Panc1 (cell line): ENCODE measurements at regions not wholly inside any gene's neighbourhood (a gene's known extent, or its start where the extent isn't known, plus 50 kb on each side); places are given as distances from the start of the nearest gene placed in this dataset.

Experiments used
- ATAC-seq: fragments of 200-7000 bp; cut with Tn5 transposase; 2 replicates; pipeline ENCODE4 v1.9.1; 2020; ENCODE audit warnings: mild to moderate bottlenecking, moderate library complexity
- BruUV-seq: library from RNA; stranded (reverse); fragments of 400-500 nt; replicated peaks from 2 replicates; lab custom pipeline; 2021; lab: Mats Ljungman, UMichigan
- CTCF ChIA-PET: fragments of 300-600 bp; sonication (Branson Sonifier 250); formaldehyde crosslinking; loops from one replicate; lab custom pipeline; 2022; ENCODE audit warnings: antibody characterized with exemption; lab: Charles Lee
- POLR2A ChIA-PET: fragments of 300-600 bp; sonication (Branson Sonifier 250); formaldehyde crosslinking; loops from one replicate; lab custom pipeline; 2022; ENCODE audit warnings: antibody characterized with exemption; lab: Charles Lee
- DNase-seq: peaks from one replicate; pipeline ENCODE4 v3.0.0-alpha.2; 2010; ENCODE audit warnings: low read depth, low spot score
- H3K27ac ChIP-seq: 2 replicates; pipeline ENCODE4 v1.5.1; 2011; ENCODE audit warnings: mild to moderate bottlenecking, low read length, inconsistent platforms
- H3K27me3 ChIP-seq: fragments of 200-500 bp; sonication (Bioruptor generic); 2 replicates; pipeline ENCODE4 v1.6.0; 2014; ENCODE audit warnings: low read length, inconsistent platforms; ENCODE audit not compliant: control insufficient read depth, insufficient read depth
- H3K36me3 ChIP-seq: fragments of 200-500 bp; sonication (Bioruptor generic); 2 replicates; pipeline ENCODE4 v1.5.1; 2014; ENCODE audit warnings: inconsistent platforms, mild to moderate bottlenecking, low read length, moderate library complexity; ENCODE audit not compliant: control insufficient read depth, insufficient read depth
- H3K4me1 ChIP-seq: 2 replicates; pipeline ENCODE4 v1.5.1; 2011; ENCODE audit warnings: inconsistent platforms, mild to moderate bottlenecking, low read length, moderate library complexity; ENCODE audit not compliant: control insufficient read depth, insufficient read depth
- H3K4me3 ChIP-seq, 2 experiments: 2 replicates each; pipeline ENCODE4 v1.5.1; 2011 to 2012; ENCODE audit warnings: low read depth in 2 of 2, low read length in 2 of 2, mild to moderate bottlenecking in 2 of 2, inconsistent platforms in 1 of 2, moderate library complexity in 1 of 2
- H3K9me3 ChIP-seq: fragments of 200-500 bp; sonication (Bioruptor generic); 2 replicates; pipeline ENCODE4 v1.5.1; 2014; ENCODE audit warnings: low read depth, mild to moderate bottlenecking, inconsistent platforms, low read length, moderate library complexity; ENCODE audit not compliant: control insufficient read depth, insufficient read depth
- POLR2AphosphoS5 ChIP-seq: IDR thresholded peaks from 2 replicates; pipeline ENCODE4 v1.6.1; 2012; ENCODE audit warnings: mild to moderate bottlenecking, low read depth, low read length, moderate library complexity
- SIN3A ChIP-seq: IDR thresholded peaks from 2 replicates; pipeline ENCODE4 v1.6.1; 2012; ENCODE audit warnings: low read depth, mild to moderate bottlenecking, low read length, moderate library complexity, borderline replicate concordance; ENCODE audit not compliant: insufficient read depth
- TCF7L2 ChIP-seq: IDR thresholded peaks from 2 replicates; pipeline ENCODE4 v1.6.1; 2011; ENCODE audit warnings: mild to moderate bottlenecking, low read depth, low read length, inconsistent platforms
- in situ Hi-C: cut with HindIII; loops from 2 replicates; pipeline ENCODE4 v1.10.0; 2016; ENCODE audit warnings: low sequenced_read_pairs, low pct_unique_long_range_greater_than_20kb
- intact Hi-C: fragments of 100-400 bp; cut with micrococcal nuclease; formaldehyde crosslinking; loops from one replicate; pipeline ENCODE4 v1.10.0; 2022; ENCODE audit not compliant: unreplicated experiment
- TF ChIP-seq, protein P1 (sequence below): fragments of 450-650 bp; IDR thresholded peaks from 2 replicates; pipeline ENCODE4 v1.5.1; 2017; ENCODE audit warnings: mild to moderate bottlenecking
- TF ChIP-seq, protein P2 (sequence below), 2 experiments: IDR thresholded peaks; 2 replicates each; pipeline ENCODE4 v1.6.1; 2011 to 2012; ENCODE audit warnings: low read depth in 2 of 2, control low read depth in 1 of 2, low read length in 1 of 2, mild to moderate bottlenecking in 1 of 2, moderate library complexity in 1 of 2; ENCODE audit not compliant: insufficient read depth in 1 of 2

DNA sequence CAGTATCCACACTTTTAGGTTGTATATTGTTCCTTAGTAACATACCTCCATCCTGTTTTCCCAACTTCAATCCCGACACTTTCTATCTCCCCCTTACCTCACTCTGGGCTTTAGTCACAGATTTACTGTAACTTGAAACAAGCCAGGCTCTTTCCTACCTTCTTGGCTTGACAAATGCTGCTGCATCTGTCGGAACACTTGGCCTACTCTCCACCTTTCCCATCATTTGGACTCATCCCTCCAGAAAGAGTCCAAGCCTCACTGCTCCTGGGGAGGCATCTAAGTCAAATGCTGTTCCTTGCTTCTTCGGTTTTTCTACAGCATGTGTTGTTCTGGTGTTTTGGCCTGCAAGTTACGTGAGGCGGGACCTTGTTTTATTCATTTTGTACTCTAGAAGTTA, 142.4 kb downstream of the DACT1 start:
- TF ChIP-seq, protein P1, sequence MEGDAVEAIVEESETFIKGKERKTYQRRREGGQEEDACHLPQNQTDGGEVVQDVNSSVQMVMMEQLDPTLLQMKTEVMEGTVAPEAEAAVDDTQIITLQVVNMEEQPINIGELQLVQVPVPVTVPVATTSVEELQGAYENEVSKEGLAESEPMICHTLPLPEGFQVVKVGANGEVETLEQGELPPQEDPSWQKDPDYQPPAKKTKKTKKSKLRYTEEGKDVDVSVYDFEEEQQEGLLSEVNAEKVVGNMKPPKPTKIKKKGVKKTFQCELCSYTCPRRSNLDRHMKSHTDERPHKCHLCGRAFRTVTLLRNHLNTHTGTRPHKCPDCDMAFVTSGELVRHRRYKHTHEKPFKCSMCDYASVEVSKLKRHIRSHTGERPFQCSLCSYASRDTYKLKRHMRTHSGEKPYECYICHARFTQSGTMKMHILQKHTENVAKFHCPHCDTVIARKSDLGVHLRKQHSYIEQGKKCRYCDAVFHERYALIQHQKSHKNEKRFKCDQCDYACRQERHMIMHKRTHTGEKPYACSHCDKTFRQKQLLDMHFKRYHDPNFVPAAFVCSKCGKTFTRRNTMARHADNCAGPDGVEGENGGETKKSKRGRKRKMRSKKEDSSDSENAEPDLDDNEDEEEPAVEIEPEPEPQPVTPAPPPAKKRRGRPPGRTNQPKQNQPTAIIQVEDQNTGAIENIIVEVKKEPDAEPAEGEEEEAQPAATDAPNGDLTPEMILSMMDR: no peak
- CTCF ChIA-PET: no interaction called here
- H3K27ac ChIP-seq: no peak overlapping the region
- POLR2A ChIA-PET: no interaction called here
- DNase-seq (no peak), ATAC-seq (no peak)
- intact Hi-C loops: no loop called here
- H3K4me3 ChIP-seq: no peak overlapping the region
- in situ Hi-C loops: no loop called here
- H3K9me3 ChIP-seq: no peaks in the 10 kb centered on the region
- no peaks in the 10 kb centered on the region for H3K36me3 ChIP-seq
- no TSS peak for BruUV-seq
- no peaks in the 10 kb centered on the region; the same call in 1 of the 2 replicates for H3K27me3 ChIP-seq
- no peaks in the 10 kb centered on the region for H3K4me1 ChIP-seq

DNA sequence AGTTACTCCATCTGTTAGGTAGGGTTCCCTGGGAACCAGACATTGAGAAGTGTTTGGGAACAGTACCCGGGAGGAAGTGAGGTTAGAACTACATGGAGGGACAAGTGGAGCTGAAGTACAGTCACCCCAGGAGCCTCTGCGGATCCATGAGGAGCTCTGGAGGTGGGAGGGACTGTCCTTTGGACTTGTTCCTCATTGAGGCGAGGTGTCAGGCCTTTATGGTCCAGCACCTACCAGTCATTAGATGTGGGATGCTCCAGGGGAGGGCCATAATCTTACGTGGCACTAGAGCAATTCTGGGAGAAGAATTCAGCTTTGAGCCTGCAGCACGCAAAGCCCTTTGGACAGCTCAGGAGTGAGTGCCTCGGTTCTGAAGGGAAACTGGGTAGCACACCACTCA, 142.8 kb downstream of the DACT1 start:
- no peaks in the 10 kb centered on the region for H3K4me1 ChIP-seq
- no peak for DNase-seq
- in situ Hi-C loops (no loop called here), intact Hi-C loops (no loop called here)
- no peak overlapping the region for H3K4me3 ChIP-seq
- H3K36me3 ChIP-seq: no peaks in the 10 kb centered on the region
- TF ChIP-seq POLR2AphosphoS5: no peak
- TF ChIP-seq SIN3A: no peak
- TF ChIP-seq, protein P1: no peak
- TF ChIP-seq, protein P2, sequence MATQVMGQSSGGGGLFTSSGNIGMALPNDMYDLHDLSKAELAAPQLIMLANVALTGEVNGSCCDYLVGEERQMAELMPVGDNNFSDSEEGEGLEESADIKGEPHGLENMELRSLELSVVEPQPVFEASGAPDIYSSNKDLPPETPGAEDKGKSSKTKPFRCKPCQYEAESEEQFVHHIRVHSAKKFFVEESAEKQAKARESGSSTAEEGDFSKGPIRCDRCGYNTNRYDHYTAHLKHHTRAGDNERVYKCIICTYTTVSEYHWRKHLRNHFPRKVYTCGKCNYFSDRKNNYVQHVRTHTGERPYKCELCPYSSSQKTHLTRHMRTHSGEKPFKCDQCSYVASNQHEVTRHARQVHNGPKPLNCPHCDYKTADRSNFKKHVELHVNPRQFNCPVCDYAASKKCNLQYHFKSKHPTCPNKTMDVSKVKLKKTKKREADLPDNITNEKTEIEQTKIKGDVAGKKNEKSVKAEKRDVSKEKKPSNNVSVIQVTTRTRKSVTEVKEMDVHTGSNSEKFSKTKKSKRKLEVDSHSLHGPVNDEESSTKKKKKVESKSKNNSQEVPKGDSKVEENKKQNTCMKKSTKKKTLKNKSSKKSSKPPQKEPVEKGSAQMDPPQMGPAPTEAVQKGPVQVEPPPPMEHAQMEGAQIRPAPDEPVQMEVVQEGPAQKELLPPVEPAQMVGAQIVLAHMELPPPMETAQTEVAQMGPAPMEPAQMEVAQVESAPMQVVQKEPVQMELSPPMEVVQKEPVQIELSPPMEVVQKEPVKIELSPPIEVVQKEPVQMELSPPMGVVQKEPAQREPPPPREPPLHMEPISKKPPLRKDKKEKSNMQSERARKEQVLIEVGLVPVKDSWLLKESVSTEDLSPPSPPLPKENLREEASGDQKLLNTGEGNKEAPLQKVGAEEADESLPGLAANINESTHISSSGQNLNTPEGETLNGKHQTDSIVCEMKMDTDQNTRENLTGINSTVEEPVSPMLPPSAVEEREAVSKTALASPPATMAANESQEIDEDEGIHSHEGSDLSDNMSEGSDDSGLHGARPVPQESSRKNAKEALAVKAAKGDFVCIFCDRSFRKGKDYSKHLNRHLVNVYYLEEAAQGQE (IDR thresholded peaks at IDR 0.05; ENCODE audit: insufficient read depth in 1 of 2, low read depth in 2 of 2, low read length in 1 of 2): no peak
- TF ChIP-seq TCF7L2: no peak
- H3K27ac ChIP-seq: no peak overlapping the region
- H3K27me3 ChIP-seq: no peaks in the 10 kb centered on the region; the same call in 1 of the 2 replicates
- no peaks in the 10 kb centered on the region for H3K9me3 ChIP-seq
- ChIA-PET POLR2A (no interaction called here), CTCF (no interaction called here)
- BruUV-seq: no TSS peak
- ATAC-seq: no peak

DNA sequence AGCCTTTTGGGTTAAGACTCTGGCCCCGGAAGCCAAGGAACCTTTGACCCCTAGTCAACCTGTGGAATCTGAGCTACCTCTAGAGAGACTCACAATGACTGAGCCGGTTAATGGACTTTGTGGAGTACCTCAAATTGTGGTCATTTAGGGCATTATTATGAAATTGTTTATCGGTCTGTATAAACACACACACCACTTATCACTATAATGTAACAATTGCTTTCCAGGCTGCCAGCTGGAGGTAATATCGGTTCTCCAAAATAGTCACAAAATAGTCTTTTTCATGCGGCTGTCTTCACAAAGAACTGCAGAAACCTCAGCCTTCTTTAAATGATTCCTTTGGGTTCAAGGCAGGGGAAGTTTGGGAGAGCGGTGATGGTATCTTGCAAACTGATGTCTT, 144.2 kb downstream of the DACT1 start:
- ChIA-PET POLR2A (no interaction called here), CTCF (no interaction called here)
- DNase-seq: no peak
- no TSS peak for BruUV-seq
- in situ Hi-C loops: no loop called here
- TF ChIP-seq, protein P1: no peak
- TF ChIP-seq POLR2AphosphoS5: no peak
- TF ChIP-seq TCF7L2: no peak
- no peak for TF ChIP-seq SIN3A
- TF ChIP-seq, protein P2 (IDR thresholded peaks at IDR 0.05; ENCODE audit: insufficient read depth in 1 of 2, low read depth in 2 of 2, low read length in 1 of 2): no peak
- Histone ChIP-seq H3K27ac (no peak overlapping the region), H3K4me1 (no peaks in the 10 kb centered on the region), H3K27me3 (no peaks in the 10 kb centered on the region; the same call in 1 of the 2 replicates), H3K4me3 (no peak overlapping the region), H3K36me3 (no peaks in the 10 kb centered on the region), H3K9me3 (no peaks in the 10 kb centered on the region)
- intact Hi-C loops: no loop called here
- ATAC-seq: no peak
